GM21576 (cell line): ENCODE measurements at regions not wholly inside any gene's neighbourhood (a gene's known extent, or its start where the extent isn't known, plus 50 kb on each side); places are given as distances from the start of the nearest gene placed in this dataset.
"Not testable (repeated sequence)": the region's sequence is repeated elsewhere in the genome, so short reads cannot be mapped to it uniquely, and the experiment has no call there.

ENCODE experiments used
- ATAC-seq: cut with Tn5 transposase; IDR thresholded peaks from one replicate; pipeline ENCODE4 v1.9.1; 2021; ENCODE audit warnings: mild to moderate bottlenecking, moderate library complexity; ENCODE audit not compliant: unreplicated experiment

- ATAC-seq = peak; percentile 2
Measured at GRCh38 chr4:123599061-123599919, 202.7 kb downstream of the SPRY1 start.

- peak; percentile 100 for ATAC-seq
Measured at GRCh38 chr4:123599920-123600810, 203.6 kb downstream of the SPRY1 start.

GRCh38 chr4:123600987-123601904 is 204.7 kb downstream of the SPRY1 start:
- ATAC-seq = no peak

GRCh38 chr4:123602007-123602406 is 205.4 kb downstream of the SPRY1 start:
- no peak for ATAC-seq

GRCh38 chr4:123603165-123603564 is 206.6 kb downstream of the SPRY1 start:
- ATAC-seq = no peak

GRCh38 chr4:123605797-123606196 is 209.2 kb downstream of the SPRY1 start:
- ATAC-seq = not testable (repeated sequence)

GRCh38 chr4:123606336-123606735 is 209.7 kb downstream of the SPRY1 start:
- no peak for ATAC-seq

GRCh38 chr4:123606946-123607542 is 210.4 kb downstream of the SPRY1 start:
- peak; percentile 73 for ATAC-seq

- ATAC-seq = no peak
Measured at GRCh38 chr4:123609829-123610228, 213.2 kb downstream of the SPRY1 start.

- ATAC-seq = no peak
Measured at GRCh38 chr4:123613586-123614344, 217.2 kb downstream of the SPRY1 start.

- no peak for ATAC-seq
Measured at GRCh38 chr4:123615901-123616300, 219.3 kb downstream of the SPRY1 start.

GRCh38 chr4:123616951-123617461 is 220.4 kb downstream of the SPRY1 start:
- ATAC-seq = peak; percentile 76

- ATAC-seq = no peak
Measured at GRCh38 chr4:123617791-123618190, 221.2 kb downstream of the SPRY1 start.

- no peak for ATAC-seq
Measured at GRCh38 chr4:123618606-123619005, 222.0 kb downstream of the SPRY1 start.

- no peak for ATAC-seq
Measured at GRCh38 chr4:123619326-123619725, 222.7 kb downstream of the SPRY1 start.

- no peak for ATAC-seq
Measured at GRCh38 chr4:123619895-123620294, 223.3 kb downstream of the SPRY1 start.

- ATAC-seq = no peak
Measured at GRCh38 chr4:123621072-123621705, 224.6 kb downstream of the SPRY1 start.

GRCh38 chr4:123622572-123622971 is 226.0 kb downstream of the SPRY1 start:
- ATAC-seq = no peak

- ATAC-seq = no peak
Measured at GRCh38 chr4:123623611-123624010, 227.0 kb downstream of the SPRY1 start.
